Spleen (tissue), 7 donors: ENCODE measurements at regions not wholly inside any gene's neighbourhood (a gene's known extent, or its start where the extent isn't known, plus 50 kb on each side); places are given as distances from the start of the nearest gene placed in this dataset.
"Not testable (repeated sequence)": the region's sequence is repeated elsewhere in the genome, so short reads cannot be mapped to it uniquely, and the experiment has no call there.

Experiments used
- POLR2A ChIP-seq, 3 donors: fragments of 450-650 bp; IDR thresholded peaks; one replicate each; pipeline ENCODE4 v1.5.1; 2017; ENCODE audit warnings: antibody characterized with exemption in 3 of 3, mild to moderate bottlenecking in 1 of 3
- POLR2AphosphoS5 ChIP-seq, 3 donors: sonication (generic); formaldehyde crosslinking; IDR thresholded peaks; one replicate each; pipeline ENCODE4 v1.5.1; 2017; ENCODE audit warnings: antibody characterized with exemption in 3 of 3
- TF ChIP-seq, protein P1 (sequence below), 11 experiments: fragments of 200-600 bp in 7 of 11; fragments of 450-650 bp in 4 of 11; sonication (generic) in 4 of 11; IDR thresholded peaks in 8 of 11; conservative IDR thresholded peaks in 3 of 11; 1 replicate in 7 of 11; 2 replicates in 4 of 11; pipeline versions ENCODE4 v1.4.0 to v1.8.0; 2016 to 2021; ENCODE audit warnings: antibody characterized with exemption in 11 of 11, inconsistent platforms in 4 of 11, mild to moderate bottlenecking in 1 of 11
- donor health status: DM: no; HTN: no; CAD: no; lungs with moderate emphysema.
- donor health status: DM: no; HTN: no; CAD: no.
- donor health status: DM: no; HTN: no; CAD: no.

- not testable (repeated sequence) for TF ChIP-seq POLR2A, POLR2AphosphoS5 (IDR thresholded peaks at IDR 0.05)
- TF ChIP-seq, protein P1, sequence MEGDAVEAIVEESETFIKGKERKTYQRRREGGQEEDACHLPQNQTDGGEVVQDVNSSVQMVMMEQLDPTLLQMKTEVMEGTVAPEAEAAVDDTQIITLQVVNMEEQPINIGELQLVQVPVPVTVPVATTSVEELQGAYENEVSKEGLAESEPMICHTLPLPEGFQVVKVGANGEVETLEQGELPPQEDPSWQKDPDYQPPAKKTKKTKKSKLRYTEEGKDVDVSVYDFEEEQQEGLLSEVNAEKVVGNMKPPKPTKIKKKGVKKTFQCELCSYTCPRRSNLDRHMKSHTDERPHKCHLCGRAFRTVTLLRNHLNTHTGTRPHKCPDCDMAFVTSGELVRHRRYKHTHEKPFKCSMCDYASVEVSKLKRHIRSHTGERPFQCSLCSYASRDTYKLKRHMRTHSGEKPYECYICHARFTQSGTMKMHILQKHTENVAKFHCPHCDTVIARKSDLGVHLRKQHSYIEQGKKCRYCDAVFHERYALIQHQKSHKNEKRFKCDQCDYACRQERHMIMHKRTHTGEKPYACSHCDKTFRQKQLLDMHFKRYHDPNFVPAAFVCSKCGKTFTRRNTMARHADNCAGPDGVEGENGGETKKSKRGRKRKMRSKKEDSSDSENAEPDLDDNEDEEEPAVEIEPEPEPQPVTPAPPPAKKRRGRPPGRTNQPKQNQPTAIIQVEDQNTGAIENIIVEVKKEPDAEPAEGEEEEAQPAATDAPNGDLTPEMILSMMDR (IDR thresholded peaks at IDR 0.05 in 8 of 11, conservative IDR thresholded peaks at IDR 0.05 in 3 of 11): not testable (repeated sequence)
Observed at GRCh38 chr16:21513337-21513741, 86.0 kb upstream of the METTL9 start.
